NT2/D1 (cell line): ENCODE measurements at regions not wholly inside any gene's neighbourhood (a gene's known extent, or its start where the extent isn't known, plus 50 kb on each side); places are given as distances from the start of the nearest gene placed in this dataset.

Experiments used
- DNase-seq: peaks from one replicate; pipeline ENCODE4 v3.0.0-alpha.2; 2011; ENCODE audit warnings: low read depth, low spot score
- H3K27me3 ChIP-seq: 2 replicates; pipeline ENCODE4 v1.6.0; 2011; ENCODE audit warnings: mild to moderate bottlenecking; ENCODE audit not compliant: insufficient read length, insufficient read depth
- H3K36me3 ChIP-seq: 2 replicates; pipeline ENCODE4 v1.6.1; 2011; ENCODE audit warnings: mild to moderate bottlenecking, low read length, mixed read lengths; ENCODE audit not compliant: insufficient read depth, insufficient read length
- H3K4me1 ChIP-seq: 2 replicates; pipeline ENCODE4 v1.5.1; 2011; ENCODE audit not compliant: insufficient read depth, insufficient read length
- H3K4me3 ChIP-seq: 2 replicates; pipeline ENCODE4 v1.5.1; 2011; ENCODE audit warnings: low read depth; ENCODE audit not compliant: insufficient read length
- H3K9ac ChIP-seq: 2 replicates; pipeline ENCODE4 v1.6.0; 2011; ENCODE audit warnings: low read depth; ENCODE audit not compliant: insufficient read length
- H3K9me3 ChIP-seq: 2 replicates; pipeline ENCODE4 v1.5.1; 2011; ENCODE audit warnings: mild to moderate bottlenecking, low read length; ENCODE audit not compliant: insufficient read depth
- SUZ12 ChIP-seq: IDR thresholded peaks from 2 replicates; pipeline ENCODE4 v1.6.1; 2011; ENCODE audit not compliant: insufficient read length, insufficient read depth; ENCODE audit errors: extremely low read depth
- YY1 ChIP-seq: IDR thresholded peaks from 2 replicates; pipeline ENCODE4 v1.6.1; 2011; ENCODE audit not compliant: insufficient read length, insufficient read depth
- ZNF274 ChIP-seq: IDR thresholded peaks from 2 replicates; pipeline ENCODE4 v1.6.1; 2011; ENCODE audit warnings: mild to moderate bottlenecking, low read depth, low read length

- H3K4me3 ChIP-seq = no peak overlapping the region
- TF ChIP-seq ZNF274 (no peak), SUZ12 (no peak), YY1 (no peak)
These were observed 311.9 kb upstream of the SORCS1 start for GRCh38 chr10:107476408-107476807.

GRCh38 chr10:107474650-107475049 is 310.1 kb upstream of the SORCS1 start:
- no peaks in the 10 kb centered on the region for H3K4me1 ChIP-seq
- no peaks in the 10 kb centered on the region for H3K27me3 ChIP-seq
- H3K36me3 ChIP-seq = no peaks in the 10 kb centered on the region
- no peak overlapping the region for H3K4me3 ChIP-seq
- H3K9ac ChIP-seq = no peak overlapping the region
- no peaks in the 10 kb centered on the region for H3K9me3 ChIP-seq
- no peak for DNase-seq
- TF ChIP-seq YY1 (no peak), SUZ12 (no peak), ZNF274 (no peak)

More at GRCh38 chr10:107476408-107476807, 311.9 kb upstream of the SORCS1 start:
- H3K9me3 ChIP-seq = no peaks in the 10 kb centered on the region
- no peak for DNase-seq
- no peaks in the 10 kb centered on the region for H3K4me1 ChIP-seq
- H3K9ac ChIP-seq = no peak overlapping the region
- no peaks in the 10 kb centered on the region for H3K27me3 ChIP-seq
- H3K36me3 ChIP-seq = no peaks in the 10 kb centered on the region

GRCh38 chr10:107473225-107473624 is 308.7 kb upstream of the SORCS1 start:
- no peak overlapping the region for H3K9ac ChIP-seq
- H3K4me1 ChIP-seq = no peaks in the 10 kb centered on the region
- no peak for TF ChIP-seq ZNF274
- TF ChIP-seq YY1 = no peak
- no peak for TF ChIP-seq SUZ12
- no peak overlapping the region for H3K4me3 ChIP-seq
- no peaks in the 10 kb centered on the region for H3K36me3 ChIP-seq
- DNase-seq = no peak
- no peaks in the 10 kb centered on the region for H3K27me3 ChIP-seq
- no peaks in the 10 kb centered on the region for H3K9me3 ChIP-seq

- no peaks in the 10 kb centered on the region for H3K9me3 ChIP-seq
- no peak overlapping the region for H3K4me3 ChIP-seq
- no peaks in the 10 kb centered on the region for H3K4me1 ChIP-seq
- no peak for DNase-seq
- TF ChIP-seq YY1 (no peak), SUZ12 (no peak), ZNF274 (no peak)
- no peaks in the 10 kb centered on the region for H3K27me3 ChIP-seq
- no peaks in the 10 kb centered on the region for H3K36me3 ChIP-seq
- H3K9ac ChIP-seq = no peak overlapping the region
These were observed 307.4 kb upstream of the SORCS1 start for GRCh38 chr10:107471911-107472310.

DNA sequence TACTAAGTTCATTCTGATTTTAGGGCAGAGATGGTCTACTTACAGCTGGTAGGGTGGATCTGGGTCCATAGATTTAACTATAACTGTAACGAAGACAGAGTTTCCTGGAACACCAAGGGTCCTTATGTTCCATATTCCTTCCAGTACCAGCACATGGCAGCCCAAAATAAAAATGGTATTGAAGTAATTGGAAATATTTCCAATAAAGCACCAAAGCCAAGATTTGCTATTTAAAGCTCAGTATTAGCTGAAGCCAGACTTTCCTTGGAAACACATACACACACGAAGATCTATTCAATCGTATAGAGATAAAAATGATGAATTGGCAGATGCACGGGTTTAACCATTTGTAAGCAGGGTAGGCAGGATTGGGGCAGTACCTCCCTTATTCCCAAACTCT is 289.1 kb upstream of the SORCS1 start:
- H3K9ac ChIP-seq = no peak overlapping the region
- no peak for DNase-seq

DNA sequence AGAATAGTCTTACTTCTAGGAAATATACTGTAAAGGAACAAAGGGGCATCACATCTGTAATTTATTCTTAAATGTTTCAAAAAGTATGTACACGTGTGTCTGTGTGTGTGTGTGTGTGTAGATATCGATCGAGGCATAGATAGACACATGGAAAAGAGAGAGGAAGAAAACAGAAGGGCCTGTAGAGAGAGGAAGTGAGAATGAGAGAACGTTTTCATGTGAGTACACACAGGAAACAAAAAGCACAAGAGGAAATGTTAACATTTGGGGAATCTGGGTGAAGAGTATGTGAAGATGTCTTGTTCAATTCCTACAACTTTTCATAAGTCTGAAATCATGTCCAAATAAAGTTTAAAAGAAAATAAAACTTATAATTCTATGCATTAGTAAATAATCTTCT is 286.5 kb upstream of the SORCS1 start:
- Histone ChIP-seq H3K27me3 (no peaks in the 10 kb centered on the region), H3K4me1 (no peaks in the 10 kb centered on the region), H3K9me3 (no peaks in the 10 kb centered on the region), H3K9ac (no peak overlapping the region), H3K4me3 (no peak overlapping the region), H3K36me3 (no peaks in the 10 kb centered on the region)
- TF ChIP-seq ZNF274 (no peak), SUZ12 (no peak), YY1 (no peak)
- DNase-seq = no peak

More for the DNA sequence above, 289.1 kb upstream of the SORCS1 start:
- no peaks in the 10 kb centered on the region for H3K4me1 ChIP-seq
- H3K36me3 ChIP-seq = no peaks in the 10 kb centered on the region
- H3K4me3 ChIP-seq = no peak overlapping the region
- H3K27me3 ChIP-seq = no peaks in the 10 kb centered on the region
- H3K9me3 ChIP-seq = no peaks in the 10 kb centered on the region
- TF ChIP-seq SUZ12 (no peak), ZNF274 (no peak), YY1 (no peak)

DNA sequence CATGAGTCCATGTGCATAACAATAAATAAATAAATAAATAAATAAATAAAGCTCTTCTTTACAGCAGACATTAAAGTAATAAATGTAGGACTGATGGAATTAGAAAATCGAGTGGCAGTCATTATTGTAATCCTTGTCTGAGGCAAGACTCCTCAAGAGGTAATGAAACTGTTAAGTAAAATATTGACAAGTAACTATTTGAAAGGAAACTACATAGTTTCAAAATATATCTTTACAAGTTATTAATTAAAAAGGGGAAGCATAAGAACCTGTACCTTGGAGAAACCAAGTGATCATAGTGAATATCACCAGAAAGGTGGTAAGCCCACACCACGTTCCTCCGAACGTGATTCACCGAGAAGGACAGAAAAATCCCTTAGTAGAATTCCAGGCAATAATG is 285.6 kb upstream of the SORCS1 start:
- Histone ChIP-seq H3K36me3 (no peaks in the 10 kb centered on the region), H3K9me3 (no peaks in the 10 kb centered on the region), H3K4me1 (no peaks in the 10 kb centered on the region), H3K27me3 (no peaks in the 10 kb centered on the region), H3K9ac (no peak overlapping the region), H3K4me3 (no peak overlapping the region)
- no peak for DNase-seq
- TF ChIP-seq ZNF274 = no peak
- TF ChIP-seq YY1 = no peak
- no peak for TF ChIP-seq SUZ12

DNA sequence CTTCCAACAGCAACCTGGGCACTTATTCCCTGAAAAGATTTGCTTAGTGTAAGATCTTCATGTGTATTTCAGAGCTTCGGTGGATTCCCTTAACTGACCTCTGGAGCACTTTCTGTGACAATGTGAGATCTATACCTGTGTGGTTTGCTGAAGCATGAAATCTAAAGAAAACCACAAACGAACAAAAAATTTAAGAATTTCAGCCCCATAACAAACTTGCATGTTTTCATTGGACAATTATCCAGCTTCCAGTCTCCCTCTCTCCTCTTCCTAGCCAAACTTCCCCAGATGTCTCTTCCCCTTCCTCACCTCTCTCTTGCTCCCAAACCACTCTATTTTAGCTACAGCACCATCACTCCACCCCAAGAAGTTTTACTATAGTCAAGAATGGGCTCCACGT is 279.9 kb upstream of the SORCS1 start:
- Histone ChIP-seq H3K9me3 (no peaks in the 10 kb centered on the region), H3K4me1 (no peaks in the 10 kb centered on the region), H3K36me3 (no peaks in the 10 kb centered on the region), H3K9ac (no peak overlapping the region), H3K4me3 (no peak overlapping the region), H3K27me3 (no peaks in the 10 kb centered on the region)
- no peak for DNase-seq
- TF ChIP-seq ZNF274 = no peak
- TF ChIP-seq SUZ12 = no peak
- no peak for TF ChIP-seq YY1
